GM23248 (cell line): ENCODE measurements at regions not wholly inside any gene's neighbourhood (a gene's known extent, or its start where the extent isn't known, plus 50 kb on each side); places are given as distances from the start of the nearest gene placed in this dataset.

Source experiments
- DNase-seq: peaks from one replicate; pipeline ENCODE4 v3.0.0-alpha.2; 2015
- H2AFZ ChIP-seq: fragments of 200-600 bp; sonication (generic); 2 replicates; pipeline ENCODE4 v1.6.1; 2016; ENCODE audit warnings: antibody characterized with exemption
- H3F3A ChIP-seq: fragments of 200-600 bp; sonication (generic); 2 replicates; pipeline ENCODE4 v1.6.1; 2016; ENCODE audit warnings: mild to moderate bottlenecking, antibody characterized with exemption, mixed run types; ENCODE audit not compliant: insufficient read depth
- H3K27ac ChIP-seq: fragments of 200-600 bp; sonication (generic); 2 replicates; pipeline ENCODE4 v1.5.1; 2016; ENCODE audit warnings: mild to moderate bottlenecking
- H3K27me3 ChIP-seq: fragments of 200-600 bp; sonication (generic); replicated peaks from 2 replicates; pipeline ENCODE4 v1.6.1; 2016; ENCODE audit warnings: mild to moderate bottlenecking; ENCODE audit not compliant: insufficient read depth
- H3K36me3 ChIP-seq: fragments of 200-600 bp; sonication (generic); 2 replicates; pipeline ENCODE4 v1.6.1; 2016; ENCODE audit warnings: low read depth, mild to moderate bottlenecking
- H3K4me1 ChIP-seq: fragments of 200-600 bp; sonication (generic); 2 replicates; pipeline ENCODE4 v1.6.1; 2016; ENCODE audit warnings: mild to moderate bottlenecking; ENCODE audit not compliant: insufficient read depth
- H3K4me2 ChIP-seq: fragments of 200-600 bp; sonication (generic); one replicate; pipeline ENCODE4 v1.6.1; 2016; ENCODE audit warnings: mild to moderate bottlenecking; ENCODE audit not compliant: unreplicated experiment
- H3K4me3 ChIP-seq: fragments of 200-600 bp; sonication (generic); 2 replicates; pipeline ENCODE4 v1.5.1; 2016; ENCODE audit warnings: mild to moderate bottlenecking
- H3K79me2 ChIP-seq: fragments of 200-600 bp; sonication (generic); 2 replicates; pipeline ENCODE4 v1.6.1; 2016; ENCODE audit warnings: mild to moderate bottlenecking; ENCODE audit not compliant: insufficient read depth
- H3K9ac ChIP-seq: fragments of 200-600 bp; sonication (generic); 2 replicates; pipeline ENCODE4 v1.6.1; 2016; ENCODE audit warnings: mild to moderate bottlenecking
- H3K9me2 ChIP-seq: fragments of 200-600 bp; sonication (generic); 2 replicates; pipeline ENCODE4 v1.6.1; 2016; ENCODE audit warnings: mixed run types, mild to moderate bottlenecking, moderate library complexity; ENCODE audit not compliant: insufficient read depth
- H3K9me3 ChIP-seq: fragments of 200-600 bp; sonication (generic); one replicate; pipeline ENCODE4 v1.6.1; 2017; ENCODE audit warnings: low read depth
- H4K20me1 ChIP-seq: fragments of 200-600 bp; sonication (generic); 2 replicates; pipeline ENCODE4 v1.6.0; 2016; ENCODE audit not compliant: insufficient read depth
- EZH2 ChIP-seq: fragments of 200-600 bp; sonication (generic); IDR thresholded peaks from 2 replicates; pipeline ENCODE4 v1.6.1; 2018; ENCODE audit warnings: antibody characterized with exemption, mild to moderate bottlenecking; ENCODE audit not compliant: insufficient read depth, poor library complexity, severe bottlenecking
- EZH2phosphoT487 ChIP-seq: fragments of 200-600 bp; sonication (generic); IDR thresholded peaks from 2 replicates; pipeline ENCODE4 v1.6.1; 2018; ENCODE audit warnings: antibody characterized with exemption, moderate library complexity, mild to moderate bottlenecking, low read depth; ENCODE audit not compliant: insufficient read depth
- WGBS, 2 experiments: methylation state at CpG; one replicate each; pipeline ENCODE4 v1.1.6; 2015 to 2017; ENCODE audit warnings: low lambda C conversion rate in 2 of 2, low coverage in 1 of 2; ENCODE audit errors: missing lambda C conversion rate in 2 of 2; 5-methylcytosine and 5-hydroxymethylcytosine counted together
- in situ Hi-C: fragments of 300-500 bp; cut with MboI; formaldehyde crosslinking; loops from 2 replicates; pipeline ENCODE4 v1.15.0; 2020

GRCh38 chr6:23435126-23435525 lies 690.9 kb upstream of the NRSN1 start:
- no peaks in the 10 kb centered on the region for H3K36me3 ChIP-seq
- TF ChIP-seq EZH2phosphoT487: no peak
- no peak for TF ChIP-seq EZH2
- H3K9me2 ChIP-seq: no peaks in the 10 kb centered on the region
- H3K4me3 ChIP-seq: no peak overlapping the region
- no peaks in the 10 kb centered on the region for H3K79me2 ChIP-seq
- no peak overlapping the region for H3K27ac ChIP-seq
- no peaks in the 10 kb centered on the region for H3F3A ChIP-seq
- H3K9me3 ChIP-seq: no peaks in the 10 kb centered on the region
- H3K9ac ChIP-seq: no peak overlapping the region
- H4K20me1 ChIP-seq: no peaks in the 10 kb centered on the region
- DNase-seq: no peak
- in situ Hi-C loops: no loop called here
- 2 to 8% methylated on average over 2 of the region's 2 CpGs for WGBS, 2 experiments
- H3K4me2 ChIP-seq: no peak overlapping the region
- H2AFZ ChIP-seq: no peak overlapping the region
- H3K4me1 ChIP-seq: no peaks in the 10 kb centered on the region
- H3K27me3 ChIP-seq: no peaks in the 10 kb centered on the region

- H3K4me1 ChIP-seq: no peaks in the 10 kb centered on the region
- H3K27me3 ChIP-seq: no peaks in the 10 kb centered on the region
- WGBS, 2 experiments: 36 to 46% methylated on average over 1 of the region's 1 CpG
- no peak overlapping the region for H3K27ac ChIP-seq
- in situ Hi-C loops: no loop called here
- H4K20me1 ChIP-seq: no peaks in the 10 kb centered on the region
- no peak overlapping the region for H3K4me2 ChIP-seq
- no peak for TF ChIP-seq EZH2
- TF ChIP-seq EZH2phosphoT487: no peak
- H3K36me3 ChIP-seq: no peaks in the 10 kb centered on the region
- H3K9me3 ChIP-seq: no peaks in the 10 kb centered on the region
- no peaks in the 10 kb centered on the region for H3K9me2 ChIP-seq
- no peak overlapping the region for H2AFZ ChIP-seq
- DNase-seq: no peak
- no peak overlapping the region for H3K4me3 ChIP-seq
- H3K79me2 ChIP-seq: no peaks in the 10 kb centered on the region
- H3K9ac ChIP-seq: no peak overlapping the region
- no peaks in the 10 kb centered on the region for H3F3A ChIP-seq
Observed at GRCh38 chr6:23435798-23436197, 690.2 kb upstream of the NRSN1 start.

- no peak for TF ChIP-seq EZH2
- no peak for TF ChIP-seq EZH2phosphoT487
- no peaks in the 10 kb centered on the region for H3K36me3 ChIP-seq
- no peaks in the 10 kb centered on the region for H3K27me3 ChIP-seq
- no peak overlapping the region for H3K4me3 ChIP-seq
- no peaks in the 10 kb centered on the region for H3K4me1 ChIP-seq
- no peaks in the 10 kb centered on the region for H4K20me1 ChIP-seq
- no peak overlapping the region for H3K4me2 ChIP-seq
- H2AFZ ChIP-seq: no peak overlapping the region
- H3K9me3 ChIP-seq: no peaks in the 10 kb centered on the region
- DNase-seq: no peak
- WGBS, 2 experiments: 81 to 89% methylated on average over 3 of the region's 3 CpGs
- in situ Hi-C loops: no loop called here
- H3F3A ChIP-seq: no peaks in the 10 kb centered on the region
- H3K27ac ChIP-seq: no peak overlapping the region
- H3K79me2 ChIP-seq: no peaks in the 10 kb centered on the region
- no peak overlapping the region for H3K9ac ChIP-seq
- H3K9me2 ChIP-seq: no peaks in the 10 kb centered on the region
Observed at GRCh38 chr6:23441808-23442461, 684.1 kb upstream of the NRSN1 start.

GRCh38 chr6:23445157-23445710 lies 680.8 kb upstream of the NRSN1 start:
- H3K4me2 ChIP-seq: no peak overlapping the region
- H3K36me3 ChIP-seq: no peaks in the 10 kb centered on the region
- in situ Hi-C loops: no loop called here
- DNase-seq: no peak
- no peaks in the 10 kb centered on the region for H3K79me2 ChIP-seq
- no peak overlapping the region for H3K27ac ChIP-seq
- H3K9me3 ChIP-seq: no peaks in the 10 kb centered on the region
- no peak overlapping the region for H3K4me3 ChIP-seq
- WGBS, 2 experiments: 26 to 27% methylated on average over 5 of the region's 5 CpGs
- H4K20me1 ChIP-seq: no peaks in the 10 kb centered on the region
- TF ChIP-seq EZH2: no peak
- TF ChIP-seq EZH2phosphoT487: no peak
- H3F3A ChIP-seq: no peaks in the 10 kb centered on the region
- no peaks in the 10 kb centered on the region for H3K27me3 ChIP-seq
- H3K4me1 ChIP-seq: no peaks in the 10 kb centered on the region
- no peak overlapping the region for H2AFZ ChIP-seq
- no peaks in the 10 kb centered on the region for H3K9me2 ChIP-seq
- no peak overlapping the region for H3K9ac ChIP-seq
